GM06990 (cell line): ENCODE measurements at regions not wholly inside any gene's neighbourhood (a gene's known extent, or its start where the extent isn't known, plus 50 kb on each side); places are given as distances from the start of the nearest gene placed in this dataset.
A peak's percentile ranks its signal among the peaks of the same experiment; 100 is the strongest.
"Not testable (repeated sequence)": the region's sequence is repeated elsewhere in the genome, so short reads cannot be mapped to it uniquely, and the experiment has no call there.

ENCODE experiments used
- DNase-seq: peaks from one replicate; pipeline ENCODE4 v3.0.0-alpha.2; 2011; ENCODE audit not compliant: insufficient read length; ENCODE audit errors: extremely low read depth
- H3K27me3 ChIP-seq: replicated peaks from 2 replicates; pipeline ENCODE4 v1.6.0; 2011; ENCODE audit warnings: low read length; ENCODE audit not compliant: control insufficient read depth, insufficient read depth
- H3K36me3 ChIP-seq: 2 replicates; pipeline ENCODE4 v1.5.1; 2011; ENCODE audit warnings: low read length; ENCODE audit not compliant: control insufficient read depth, insufficient read depth
- H3K4me3 ChIP-seq: replicated peaks from 2 replicates; pipeline ENCODE4 v1.5.1; 2011; ENCODE audit warnings: low read depth, mild to moderate bottlenecking, control low read depth, low read length
- TF ChIP-seq, protein P1 (sequence below): IDR thresholded peaks from 2 replicates; pipeline ENCODE4 v1.5.1; 2011; ENCODE audit warnings: low read length, control low read depth, mild to moderate bottlenecking, inconsistent platforms; ENCODE audit not compliant: insufficient read depth, poor library complexity, severe bottlenecking

DNA sequence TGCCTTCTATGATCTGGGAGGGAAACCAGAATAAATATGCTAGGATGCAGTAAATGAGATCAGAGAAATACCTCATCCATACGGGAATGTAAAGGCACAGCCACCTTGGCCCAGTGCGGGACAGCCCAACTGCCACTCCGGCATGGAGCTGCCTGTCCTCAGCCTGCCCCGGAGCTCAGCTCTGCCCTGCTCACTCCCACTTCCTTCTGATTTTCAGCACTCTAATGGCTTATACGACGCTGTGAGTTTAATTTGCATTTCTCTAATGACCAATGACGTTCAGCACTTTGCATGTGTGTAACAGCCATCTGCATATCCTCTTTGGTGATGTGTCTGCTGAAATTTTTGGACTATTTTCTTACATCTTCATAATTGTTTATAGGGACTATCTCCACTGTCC lies 172.5 kb upstream of the RAB6C start:
- TF ChIP-seq, protein P1, sequence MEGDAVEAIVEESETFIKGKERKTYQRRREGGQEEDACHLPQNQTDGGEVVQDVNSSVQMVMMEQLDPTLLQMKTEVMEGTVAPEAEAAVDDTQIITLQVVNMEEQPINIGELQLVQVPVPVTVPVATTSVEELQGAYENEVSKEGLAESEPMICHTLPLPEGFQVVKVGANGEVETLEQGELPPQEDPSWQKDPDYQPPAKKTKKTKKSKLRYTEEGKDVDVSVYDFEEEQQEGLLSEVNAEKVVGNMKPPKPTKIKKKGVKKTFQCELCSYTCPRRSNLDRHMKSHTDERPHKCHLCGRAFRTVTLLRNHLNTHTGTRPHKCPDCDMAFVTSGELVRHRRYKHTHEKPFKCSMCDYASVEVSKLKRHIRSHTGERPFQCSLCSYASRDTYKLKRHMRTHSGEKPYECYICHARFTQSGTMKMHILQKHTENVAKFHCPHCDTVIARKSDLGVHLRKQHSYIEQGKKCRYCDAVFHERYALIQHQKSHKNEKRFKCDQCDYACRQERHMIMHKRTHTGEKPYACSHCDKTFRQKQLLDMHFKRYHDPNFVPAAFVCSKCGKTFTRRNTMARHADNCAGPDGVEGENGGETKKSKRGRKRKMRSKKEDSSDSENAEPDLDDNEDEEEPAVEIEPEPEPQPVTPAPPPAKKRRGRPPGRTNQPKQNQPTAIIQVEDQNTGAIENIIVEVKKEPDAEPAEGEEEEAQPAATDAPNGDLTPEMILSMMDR = no peak
- no peak for DNase-seq
- Histone ChIP-seq H3K4me3 (no peak overlapping the region), H3K27me3 (no peaks in the 10 kb centered on the region; the same call in 1 of the 2 replicates), H3K36me3 (no peaks in the 10 kb centered on the region)

DNA sequence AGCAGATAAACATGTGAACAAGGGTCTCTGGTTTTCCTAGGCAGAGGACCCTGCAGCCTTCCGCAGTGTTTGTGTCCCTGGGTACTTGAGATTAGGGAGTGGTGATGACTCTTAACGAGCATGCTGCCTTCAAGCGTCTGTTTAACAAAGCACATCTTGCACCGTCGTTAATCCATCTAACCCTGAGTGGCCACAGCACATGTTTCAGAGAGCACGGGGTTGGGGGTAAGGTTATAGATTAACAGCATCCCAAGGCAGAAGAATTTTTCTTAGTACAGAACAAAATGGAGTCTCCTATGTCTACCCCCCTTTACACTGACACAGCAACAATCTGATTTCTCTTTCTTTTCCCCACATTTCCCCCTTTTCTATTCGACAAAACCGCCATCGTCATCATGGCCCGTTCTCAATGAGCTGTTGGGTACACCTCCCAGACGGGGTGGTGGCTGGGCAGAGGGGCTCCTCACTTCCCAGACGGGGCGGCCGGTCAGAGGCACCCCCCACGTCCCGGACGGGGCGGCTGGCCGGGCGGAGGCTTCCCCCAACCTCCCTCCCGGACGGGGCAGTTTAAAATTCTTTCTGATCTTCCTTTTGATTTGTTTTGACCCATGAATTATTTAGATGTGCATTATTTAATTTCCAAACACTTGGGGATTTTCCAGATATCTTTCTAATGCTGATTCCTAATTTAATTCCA lies 171.7 kb upstream of the RAB6C start:
- H3K36me3 ChIP-seq, DNase-seq, H3K27me3 ChIP-seq, H3K4me3 ChIP-seq: not testable (repeated sequence)

DNA sequence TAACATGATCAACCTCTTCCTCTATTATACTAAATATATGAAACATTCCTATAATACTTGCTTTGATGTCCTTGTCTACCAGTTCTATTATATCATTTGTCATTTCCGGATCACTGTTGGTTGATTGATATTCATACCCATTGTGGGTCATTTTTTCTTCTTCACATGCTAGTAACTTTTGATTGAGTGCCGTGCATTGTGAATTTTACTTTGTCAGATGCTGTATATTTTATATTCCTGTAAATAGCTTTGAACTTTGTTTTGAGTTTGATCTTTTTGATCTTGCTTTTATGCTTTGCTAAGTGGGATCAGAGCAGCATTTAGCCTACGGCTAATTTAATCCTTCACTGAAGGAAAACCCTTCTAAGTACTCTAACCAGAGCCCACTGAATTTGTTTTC lies 168.9 kb upstream of the RAB6C start:
- no peaks in the 10 kb centered on the region for H3K36me3 ChIP-seq

DNA sequence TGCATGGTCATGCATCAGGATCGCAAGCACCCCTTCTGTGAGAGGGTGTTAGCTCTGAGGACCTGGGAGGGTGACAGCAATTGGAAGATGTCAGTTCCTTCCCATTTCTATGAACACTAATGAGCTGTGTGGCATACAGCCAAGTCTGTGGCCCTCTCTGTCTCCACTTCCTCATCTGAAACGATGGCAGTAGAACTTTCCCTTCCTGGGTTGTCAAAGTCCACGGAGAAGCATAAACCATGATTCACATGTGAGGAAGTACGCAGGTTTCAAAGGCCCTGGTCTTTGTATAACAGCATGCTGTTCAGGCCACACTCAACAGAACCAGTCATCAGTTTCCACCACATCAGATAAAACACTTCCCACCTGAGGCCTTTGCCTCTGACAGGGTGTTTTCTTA lies 167.4 kb upstream of the RAB6C start:
- Histone ChIP-seq H3K27me3 (no peaks in the 10 kb centered on the region; the same call in 1 of the 2 replicates), H3K4me3 (no peak overlapping the region), H3K36me3 (no peaks in the 10 kb centered on the region)
- peak; percentile 47 for DNase-seq
- TF ChIP-seq, protein P1 = no peak

More for the DNA sequence above, 168.9 kb upstream of the RAB6C start:
- no peaks in the 10 kb centered on the region; the same call in 1 of the 2 replicates for H3K27me3 ChIP-seq
- TF ChIP-seq, protein P1 = no peak
- no peak for DNase-seq
- no peak overlapping the region for H3K4me3 ChIP-seq

DNA sequence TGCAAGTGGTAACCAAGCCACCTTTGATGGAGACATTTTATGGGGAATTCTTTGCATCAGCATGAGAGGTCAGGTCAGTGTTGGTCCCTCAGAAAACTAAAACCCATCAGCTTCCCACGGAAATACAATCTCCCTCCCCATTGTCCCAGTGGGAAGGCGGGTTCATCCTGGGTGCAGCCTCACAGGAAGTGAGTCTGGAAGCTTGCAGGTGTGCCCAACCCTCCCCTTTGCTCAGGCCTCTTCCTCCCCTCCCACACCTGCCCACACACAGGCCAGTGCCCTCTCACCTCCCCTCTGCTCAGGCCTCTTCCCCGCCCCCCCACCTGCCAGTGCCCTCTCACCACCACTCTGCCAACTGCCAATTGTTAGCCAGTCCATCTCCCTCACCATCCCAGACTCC lies 166.8 kb upstream of the RAB6C start:
- TF ChIP-seq, protein P1 = no peak
- Histone ChIP-seq H3K36me3 (no peaks in the 10 kb centered on the region), H3K27me3 (no peaks in the 10 kb centered on the region; the same call in 1 of the 2 replicates), H3K4me3 (no peak overlapping the region)
- DNase-seq = no peak

DNA sequence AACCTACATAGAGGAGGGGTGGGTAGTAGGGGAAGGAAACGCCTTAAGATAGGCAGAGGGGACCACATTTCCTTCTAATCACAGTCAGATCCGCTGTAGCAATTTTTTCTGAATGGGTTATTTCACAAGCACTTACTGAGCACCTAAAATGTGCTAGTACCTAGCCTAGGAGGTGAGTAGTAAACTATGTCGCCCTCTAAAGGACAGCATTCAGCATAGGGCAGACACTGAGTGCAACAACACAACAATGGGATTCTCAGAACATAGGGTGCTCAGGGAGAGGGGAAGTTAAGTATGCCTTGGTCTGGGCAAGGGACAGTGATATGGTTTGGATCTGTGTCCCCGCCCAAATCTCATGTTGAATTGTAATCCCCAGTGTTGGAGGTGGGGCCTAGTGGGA lies 166.1 kb upstream of the RAB6C start:
- DNase-seq = no peak
- Histone ChIP-seq H3K27me3 (no peaks in the 10 kb centered on the region; the same call in 1 of the 2 replicates), H3K4me3 (no peak overlapping the region), H3K36me3 (no peaks in the 10 kb centered on the region)
- TF ChIP-seq, protein P1 = peak; percentile 46
